Testis (tissue), 2 donors: ENCODE measurements at regions not wholly inside any gene's neighbourhood (a gene's known extent, or its start where the extent isn't known, plus 50 kb on each side); places are given as distances from the start of the nearest gene placed in this dataset.

Experiments used
- POLR2A ChIP-seq: fragments of 450-650 bp; IDR thresholded peaks from one replicate; pipeline ENCODE4 v1.6.1; 2017; ENCODE audit warnings: antibody characterized with exemption, mild to moderate bottlenecking, moderate library complexity
- TF ChIP-seq, protein P1 (sequence below), 3 experiments: fragments of 450-650 bp in 2 of 3; fragments of 200-600 bp in 1 of 3; sonication (generic) in 1 of 3; IDR thresholded peaks; one replicate each; pipeline ENCODE4 v1.5.1; 2016 to 2019; ENCODE audit warnings: antibody characterized with exemption in 3 of 3, mild to moderate bottlenecking in 2 of 3, moderate library complexity in 1 of 3

DNA sequence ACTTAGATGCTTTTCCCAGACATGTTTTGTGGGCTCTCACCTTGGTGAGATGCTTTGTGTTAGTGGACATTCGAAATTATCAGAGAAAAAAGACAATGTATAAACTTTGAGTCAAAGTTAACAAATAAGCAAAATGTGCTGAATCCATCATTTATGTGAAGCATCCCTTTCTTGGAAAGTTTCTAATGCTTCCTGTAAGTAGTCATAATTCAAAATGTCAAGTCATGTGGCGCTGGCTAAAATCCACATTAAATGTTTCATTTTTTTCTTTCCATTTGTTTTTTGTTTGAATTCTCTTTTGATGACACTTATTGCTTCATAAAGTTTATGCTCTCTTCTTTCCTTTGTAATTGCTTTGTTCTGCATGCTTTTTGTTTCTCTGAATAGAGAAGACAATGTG lies 107.2 kb upstream of the CENPW start:
- TF ChIP-seq, protein P1, sequence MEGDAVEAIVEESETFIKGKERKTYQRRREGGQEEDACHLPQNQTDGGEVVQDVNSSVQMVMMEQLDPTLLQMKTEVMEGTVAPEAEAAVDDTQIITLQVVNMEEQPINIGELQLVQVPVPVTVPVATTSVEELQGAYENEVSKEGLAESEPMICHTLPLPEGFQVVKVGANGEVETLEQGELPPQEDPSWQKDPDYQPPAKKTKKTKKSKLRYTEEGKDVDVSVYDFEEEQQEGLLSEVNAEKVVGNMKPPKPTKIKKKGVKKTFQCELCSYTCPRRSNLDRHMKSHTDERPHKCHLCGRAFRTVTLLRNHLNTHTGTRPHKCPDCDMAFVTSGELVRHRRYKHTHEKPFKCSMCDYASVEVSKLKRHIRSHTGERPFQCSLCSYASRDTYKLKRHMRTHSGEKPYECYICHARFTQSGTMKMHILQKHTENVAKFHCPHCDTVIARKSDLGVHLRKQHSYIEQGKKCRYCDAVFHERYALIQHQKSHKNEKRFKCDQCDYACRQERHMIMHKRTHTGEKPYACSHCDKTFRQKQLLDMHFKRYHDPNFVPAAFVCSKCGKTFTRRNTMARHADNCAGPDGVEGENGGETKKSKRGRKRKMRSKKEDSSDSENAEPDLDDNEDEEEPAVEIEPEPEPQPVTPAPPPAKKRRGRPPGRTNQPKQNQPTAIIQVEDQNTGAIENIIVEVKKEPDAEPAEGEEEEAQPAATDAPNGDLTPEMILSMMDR (IDR thresholded peaks at IDR 0.05) = no peak
- no peak for TF ChIP-seq POLR2A
